HG03460 (cell line): ENCODE measurements at regions not wholly inside any gene's neighbourhood (a gene's known extent, or its start where the extent isn't known, plus 50 kb on each side); places are given as distances from the start of the nearest gene placed in this dataset.

Source experiments
- ATAC-seq: cut with Tn5 transposase; IDR thresholded peaks from one replicate; pipeline ENCODE4 v1.9.1; 2021; ENCODE audit not compliant: unreplicated experiment

DNA sequence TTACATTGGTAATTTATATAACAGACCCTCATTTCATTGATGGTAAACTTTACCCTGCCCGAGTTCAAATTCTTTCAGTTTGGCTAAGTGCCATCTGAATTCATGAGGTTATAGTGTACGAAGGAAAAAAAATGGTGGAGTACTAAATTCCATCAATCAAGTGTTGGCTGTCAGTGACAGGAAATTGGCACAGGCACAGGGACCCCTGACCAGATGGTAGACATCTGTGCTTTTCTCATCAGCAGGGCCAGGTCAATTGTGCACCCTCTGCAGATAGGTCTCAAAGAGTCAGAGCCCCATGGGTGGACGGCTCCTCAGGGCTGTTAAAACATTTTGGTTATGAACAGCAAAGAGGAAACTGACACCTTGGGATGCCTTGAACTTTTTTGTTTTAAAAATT lies 439.2 kb downstream of the SETBP1 start:
- ATAC-seq: no peak

DNA sequence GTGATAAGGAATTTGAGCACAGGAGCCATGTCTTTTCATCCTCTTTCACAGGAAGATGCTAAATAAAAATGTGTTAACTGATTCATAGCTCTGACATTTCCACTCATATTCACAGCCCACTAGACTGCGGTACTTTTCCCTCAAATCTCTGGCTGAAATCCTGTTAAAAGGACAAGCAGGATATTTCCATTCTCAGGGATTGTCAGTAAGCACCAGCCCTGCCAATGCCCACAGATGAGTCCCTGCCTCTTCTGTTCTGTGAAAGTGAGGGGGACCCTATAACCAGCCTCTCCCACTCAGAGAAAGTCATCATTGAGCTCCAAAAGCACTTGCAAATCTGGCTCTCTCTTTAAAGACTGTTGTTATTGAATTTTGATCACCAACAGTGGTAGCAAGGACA lies 440.5 kb downstream of the SETBP1 start:
- no peak for ATAC-seq

DNA sequence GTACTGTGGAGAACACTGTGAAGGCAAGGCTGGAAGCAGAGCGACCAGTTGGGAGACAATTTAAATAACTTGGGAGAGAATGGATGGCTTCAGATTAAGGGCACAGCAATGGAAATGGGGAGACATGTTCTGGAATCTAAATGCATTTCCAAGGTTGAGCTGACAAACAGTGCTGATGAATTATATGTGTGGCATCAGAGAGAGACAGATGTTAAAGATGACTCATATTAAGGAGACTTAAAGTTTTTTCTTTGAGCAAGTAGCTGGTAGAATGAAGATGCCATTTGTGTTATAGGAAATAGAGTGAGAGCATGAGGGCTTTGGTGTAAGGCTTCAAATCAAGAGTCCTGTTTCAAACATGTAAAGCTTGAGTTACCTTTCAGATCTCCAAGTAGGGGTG lies 441.8 kb downstream of the SETBP1 start:
- no peak for ATAC-seq

DNA sequence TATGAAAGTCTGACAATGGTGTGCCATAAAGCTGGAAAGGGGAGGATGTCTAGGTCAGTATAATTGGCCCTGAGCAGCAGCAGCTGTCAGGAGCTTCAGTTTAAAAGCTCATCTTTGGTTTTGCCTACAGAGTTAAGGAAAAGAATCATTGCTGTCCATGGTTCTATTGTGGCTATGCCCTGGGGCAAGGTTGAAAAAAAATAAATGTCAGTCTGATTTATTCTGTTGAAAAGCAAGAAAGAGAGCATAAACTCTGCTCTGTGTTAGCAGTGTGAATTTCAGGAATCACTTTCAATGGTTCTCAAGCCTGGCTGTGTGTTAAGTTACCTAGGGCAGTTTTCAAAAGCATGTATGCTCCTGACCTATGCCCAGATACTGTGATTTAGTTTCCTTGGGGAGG lies 446.7 kb downstream of the SETBP1 start:
- no peak for ATAC-seq

DNA sequence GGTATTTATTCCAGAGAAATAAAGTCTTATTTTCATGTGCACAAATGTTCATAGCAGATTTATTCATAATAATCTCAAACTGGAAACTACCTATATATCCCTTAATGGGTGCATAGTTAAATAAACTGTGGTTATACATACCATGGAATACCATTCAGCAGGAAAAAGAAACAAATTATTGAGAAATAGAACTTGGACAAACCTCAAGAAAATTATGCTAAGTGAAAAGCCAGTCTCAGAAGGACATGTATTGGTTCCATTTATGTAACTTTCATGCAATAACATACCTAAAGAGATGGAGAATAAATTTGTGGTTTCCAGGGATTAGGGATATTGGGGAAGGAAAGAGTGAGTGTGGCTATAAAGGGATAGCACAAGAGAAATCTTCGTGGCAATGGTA lies 452.6 kb downstream of the SETBP1 start:
- ATAC-seq: no peak

DNA sequence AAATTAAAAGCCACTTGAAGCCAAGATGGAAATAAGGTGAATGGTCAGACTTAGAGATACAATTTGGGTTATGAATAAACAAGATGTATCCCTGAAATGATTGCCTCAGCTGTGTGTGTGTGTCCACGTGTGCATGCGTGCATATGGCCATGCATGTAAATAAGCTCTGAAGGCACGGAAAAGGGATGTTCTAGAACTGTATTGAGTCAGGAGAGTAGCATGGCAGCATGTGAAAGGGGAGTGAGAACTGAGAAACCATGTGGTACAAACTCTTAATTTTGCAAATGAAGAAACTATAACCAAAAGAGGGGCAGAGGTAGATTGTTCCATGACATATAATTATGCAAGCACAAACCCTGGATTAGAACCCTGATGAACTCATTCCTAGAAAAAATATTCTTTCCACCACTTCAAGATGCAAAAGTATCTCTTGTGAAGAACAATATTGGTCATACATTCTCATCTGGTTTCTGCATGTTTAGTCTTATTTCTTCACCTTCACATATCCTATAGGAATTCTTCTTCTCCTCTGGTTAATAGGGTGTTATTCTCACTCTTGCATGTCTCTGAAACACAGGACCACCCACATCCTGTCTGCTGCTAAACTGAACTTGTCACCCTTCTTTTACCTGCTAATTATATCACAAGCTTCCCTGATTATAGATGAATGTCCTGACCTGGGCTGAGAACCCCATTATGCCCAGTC lies 455.8 kb downstream of the SETBP1 start:
- ATAC-seq: no peak

DNA sequence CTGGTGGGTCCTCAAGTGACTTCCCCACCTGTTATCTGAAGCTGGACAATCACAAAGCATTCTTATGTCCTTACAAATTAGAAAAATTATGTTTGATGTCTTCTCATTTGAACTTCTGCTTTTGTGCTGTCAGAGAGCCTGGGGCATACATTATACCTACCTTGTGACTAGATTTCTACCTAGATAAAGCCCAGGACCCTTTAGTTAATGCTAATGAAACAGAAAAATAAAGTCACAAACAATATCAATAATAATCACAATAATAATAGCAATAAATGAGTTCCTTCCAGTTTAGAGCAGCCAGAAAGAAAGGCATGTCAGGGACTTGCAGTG lies 456.4 kb downstream of the SETBP1 start:
- no peak for ATAC-seq

DNA sequence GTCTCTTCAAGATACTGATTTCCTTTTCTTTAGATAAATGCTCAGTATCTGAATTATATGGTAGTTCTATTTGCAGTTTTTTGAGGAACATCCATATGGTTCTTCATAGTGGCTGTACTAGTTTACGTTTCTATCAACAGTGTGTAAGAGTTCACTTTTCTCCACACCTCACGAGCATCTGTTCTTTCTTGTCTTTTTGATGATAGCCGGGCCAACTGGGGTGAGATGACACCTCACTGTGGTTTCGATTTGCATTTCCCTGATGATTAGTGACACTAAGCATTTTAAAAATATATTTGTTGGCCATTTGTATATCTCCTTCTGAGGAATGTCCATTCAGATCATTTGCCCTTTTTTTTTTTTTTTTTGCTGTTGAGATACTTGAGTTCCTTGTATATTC lies 458.8 kb downstream of the SETBP1 start:
- no peak for ATAC-seq

DNA sequence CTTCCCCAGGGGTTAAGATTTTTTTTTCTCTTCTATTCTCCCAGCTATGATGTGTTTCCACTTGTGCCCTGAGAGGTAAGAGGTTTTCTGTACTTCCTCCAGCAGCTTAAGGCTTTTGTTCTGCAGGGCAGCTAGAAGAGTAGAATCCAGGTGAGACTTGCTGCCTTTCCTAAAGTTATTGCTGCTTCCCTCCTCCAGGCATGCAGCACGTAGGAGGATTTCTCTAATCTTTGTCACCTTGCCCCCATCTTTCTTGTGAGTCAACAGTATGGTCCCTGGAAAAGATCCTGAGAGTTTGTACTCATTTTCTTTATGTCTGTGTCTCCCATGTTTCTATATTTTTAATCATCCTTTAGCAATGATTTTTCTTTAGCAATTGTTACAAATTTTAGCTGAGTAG lies 462.2 kb downstream of the SETBP1 start:
- ATAC-seq: no peak

DNA sequence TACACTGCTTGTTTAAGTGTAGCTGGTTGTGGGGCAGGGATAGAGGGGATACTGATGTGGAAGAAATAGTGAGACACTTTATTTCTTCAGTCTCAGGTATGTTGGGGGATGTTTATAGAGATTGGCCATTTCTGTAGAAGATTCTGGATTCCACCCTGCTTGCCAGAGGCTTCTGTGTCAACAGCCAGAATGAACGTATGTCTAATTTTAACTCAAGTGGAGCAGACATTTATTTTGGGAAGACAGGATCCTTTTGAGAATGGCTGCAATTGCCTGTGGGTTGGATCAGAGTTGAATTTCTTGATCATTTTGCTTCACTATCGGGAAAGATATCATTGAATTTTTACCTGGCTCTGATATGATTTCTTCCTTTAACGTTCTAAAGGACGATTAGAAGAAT lies 465.6 kb upstream of the SLC14A2 start:
- no peak for ATAC-seq

DNA sequence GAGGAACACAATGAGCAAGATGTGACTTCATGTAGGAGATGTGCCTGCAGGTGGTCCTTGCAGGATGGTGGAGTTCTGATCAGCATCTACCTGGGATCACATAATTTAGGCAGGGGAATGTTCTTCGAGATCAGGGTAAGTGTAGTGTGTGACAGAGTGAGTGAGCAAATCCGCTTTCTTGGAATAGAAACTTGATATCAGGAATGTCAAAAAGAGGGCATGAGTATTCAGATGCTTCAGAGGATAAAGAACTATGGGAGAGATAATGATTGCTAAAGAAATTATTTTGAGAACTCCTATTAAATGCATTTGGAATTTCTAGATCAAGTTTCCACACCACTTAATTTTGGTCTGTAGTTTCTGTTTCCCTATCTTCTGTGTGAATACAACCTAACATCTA lies 463.6 kb upstream of the SLC14A2 start:
- ATAC-seq: no peak

DNA sequence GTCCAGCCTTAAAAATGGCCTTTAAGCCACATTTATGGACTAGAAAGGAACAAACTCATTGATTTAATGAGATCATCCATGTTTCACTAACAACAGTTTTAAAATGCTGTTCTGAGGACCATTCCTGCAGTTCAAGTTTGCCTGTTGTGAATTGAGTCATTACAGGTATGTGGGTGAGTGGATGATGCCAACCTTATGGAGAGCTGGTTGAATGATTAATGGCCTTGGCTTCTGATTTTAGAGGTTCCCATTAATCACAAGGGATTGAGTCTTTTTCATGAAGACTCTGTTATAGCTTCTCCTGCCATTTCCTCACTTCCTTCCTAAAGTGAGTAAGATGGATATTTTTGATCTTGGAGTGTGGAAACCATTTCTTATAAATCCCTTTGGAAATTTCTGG lies 459.8 kb upstream of the SLC14A2 start:
- no peak for ATAC-seq

DNA sequence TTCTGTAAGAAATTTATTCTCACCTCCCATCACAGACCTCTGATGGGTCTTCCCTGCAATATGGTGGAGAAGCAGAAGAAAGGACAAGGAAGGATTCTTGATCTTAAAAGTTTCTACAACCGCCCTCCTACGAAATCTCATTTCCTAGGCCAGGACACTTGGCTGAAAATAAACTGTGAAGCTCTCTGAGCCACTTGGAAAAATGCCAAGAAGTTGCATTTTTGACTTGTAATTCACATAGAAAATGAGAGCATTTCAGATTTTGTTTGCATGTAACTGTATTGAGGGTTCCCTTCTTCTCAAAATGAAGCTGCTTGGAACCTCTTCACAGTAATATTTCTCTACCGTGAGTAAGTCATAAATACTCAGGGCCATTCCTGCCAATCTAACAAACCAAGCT lies 458.3 kb upstream of the SLC14A2 start:
- no peak for ATAC-seq

DNA sequence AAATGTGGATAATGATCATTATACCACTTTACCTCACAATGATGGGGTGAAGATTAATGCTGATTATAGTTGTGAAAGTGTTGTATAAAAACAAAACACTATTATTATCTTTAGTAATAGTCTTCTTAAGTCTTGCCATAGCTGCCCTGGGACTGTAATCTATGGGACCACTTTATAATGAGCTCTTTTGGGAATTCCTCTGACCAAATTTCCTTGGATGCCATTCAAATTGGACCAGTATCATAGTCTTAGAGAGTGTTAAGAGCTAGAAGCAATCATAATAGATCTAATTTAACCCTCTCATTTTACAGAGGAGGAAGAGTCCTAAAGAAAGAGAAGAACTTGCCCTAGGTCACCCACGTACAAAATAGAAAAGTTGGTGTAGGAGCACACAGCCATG lies 457.7 kb upstream of the SLC14A2 start:
- no peak for ATAC-seq

DNA sequence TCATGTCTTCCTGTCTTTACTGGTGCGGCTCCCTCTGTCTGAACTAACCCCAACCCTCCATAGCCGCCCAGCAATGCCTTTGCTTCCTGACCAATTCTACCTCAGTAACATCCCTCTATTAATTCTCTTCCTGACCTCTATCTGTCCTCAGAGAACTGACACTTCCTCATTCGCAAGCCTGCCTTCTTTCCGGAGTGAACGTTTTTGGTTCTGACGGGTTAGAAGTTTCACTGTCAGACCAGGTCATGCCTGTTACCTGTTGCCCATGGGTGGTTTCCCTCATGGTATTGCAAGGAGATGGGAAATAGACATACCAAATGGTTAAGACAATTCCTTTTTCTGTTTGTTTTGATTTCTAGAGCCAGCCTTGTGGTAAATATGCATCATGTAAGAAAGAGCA lies 453.4 kb upstream of the SLC14A2 start:
- no peak for ATAC-seq

DNA sequence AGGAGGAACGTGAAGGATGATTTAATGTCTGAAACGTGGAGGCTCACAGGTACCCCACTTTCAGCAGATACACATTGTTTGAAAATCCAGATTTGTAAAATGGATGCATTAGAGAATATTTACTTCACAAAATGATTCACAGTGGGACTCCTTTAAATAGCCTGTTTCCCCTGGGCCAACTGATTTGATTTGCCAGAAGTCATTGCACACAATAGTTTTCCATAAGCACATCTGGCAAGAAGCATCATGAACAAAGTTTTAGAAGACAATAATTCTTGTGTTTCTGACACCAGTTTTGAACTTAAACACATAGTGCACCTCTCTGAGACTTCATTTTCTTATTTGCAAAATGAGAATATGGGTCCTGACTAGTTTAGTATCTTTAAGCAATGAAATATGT lies 451.4 kb upstream of the SLC14A2 start:
- no peak for ATAC-seq

DNA sequence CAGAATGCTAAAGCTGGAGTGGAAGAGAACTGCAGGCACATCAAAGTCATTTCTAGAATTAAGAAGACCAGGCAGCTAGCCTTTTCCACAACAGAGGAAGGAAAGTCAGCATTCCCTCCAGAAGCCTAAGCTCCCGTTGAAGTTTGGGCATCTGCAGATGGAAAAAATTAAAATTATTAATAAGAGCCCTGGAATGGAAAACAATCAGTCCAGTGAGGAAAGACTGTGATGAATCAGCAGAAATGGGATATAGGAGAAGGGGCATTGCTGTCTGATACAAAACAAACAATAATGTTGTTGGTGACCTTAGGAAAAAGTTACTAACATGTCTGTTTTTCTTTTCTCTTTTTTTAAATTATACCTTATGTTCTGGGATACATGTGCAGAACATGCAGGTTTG lies 450.7 kb upstream of the SLC14A2 start:
- no peak for ATAC-seq

DNA sequence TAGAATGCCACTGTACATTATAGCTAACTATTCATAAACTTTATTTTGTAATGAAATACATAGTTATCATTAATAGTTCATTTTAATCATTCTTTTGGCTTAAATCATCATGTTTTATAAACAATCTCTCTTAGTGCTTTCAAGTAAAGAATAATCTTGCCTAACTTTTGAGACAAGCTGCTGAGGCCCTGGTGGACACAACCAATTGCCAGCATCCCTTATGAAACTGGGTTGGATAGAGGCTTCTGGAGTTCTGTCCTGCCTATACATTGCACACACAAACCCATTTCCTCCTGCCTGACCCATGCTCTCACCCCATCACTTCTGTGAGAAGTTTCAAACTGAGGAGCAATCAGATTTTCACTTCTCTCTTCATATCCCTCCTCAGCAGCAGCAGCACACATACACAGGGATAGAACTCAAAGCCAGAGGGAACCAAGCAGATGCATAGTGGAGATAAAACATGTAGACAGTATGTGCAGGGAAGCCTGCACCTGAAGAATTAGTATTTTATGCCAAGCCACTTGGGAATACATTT lies 450.0 kb upstream of the SLC14A2 start:
- ATAC-seq: no peak

DNA sequence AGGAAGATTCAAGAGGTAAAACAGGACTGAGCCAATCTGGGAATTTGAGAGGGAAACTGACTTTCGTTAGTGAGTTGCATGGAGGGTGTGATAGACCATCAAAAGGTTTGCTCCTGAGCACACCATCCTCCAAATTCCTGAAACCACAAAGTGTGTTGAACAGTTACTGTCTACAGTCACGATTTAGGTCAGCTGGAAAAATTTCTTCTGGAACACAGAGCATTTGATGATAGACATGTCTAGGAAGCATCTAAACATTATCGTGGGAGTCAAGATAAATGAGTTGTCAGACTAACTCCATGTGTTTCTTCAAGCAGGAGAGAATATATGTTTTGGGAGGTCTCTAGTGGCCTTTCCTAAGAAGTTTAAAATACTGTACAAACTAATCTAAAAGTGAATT lies 449.4 kb upstream of the SLC14A2 start:
- ATAC-seq: no peak

DNA sequence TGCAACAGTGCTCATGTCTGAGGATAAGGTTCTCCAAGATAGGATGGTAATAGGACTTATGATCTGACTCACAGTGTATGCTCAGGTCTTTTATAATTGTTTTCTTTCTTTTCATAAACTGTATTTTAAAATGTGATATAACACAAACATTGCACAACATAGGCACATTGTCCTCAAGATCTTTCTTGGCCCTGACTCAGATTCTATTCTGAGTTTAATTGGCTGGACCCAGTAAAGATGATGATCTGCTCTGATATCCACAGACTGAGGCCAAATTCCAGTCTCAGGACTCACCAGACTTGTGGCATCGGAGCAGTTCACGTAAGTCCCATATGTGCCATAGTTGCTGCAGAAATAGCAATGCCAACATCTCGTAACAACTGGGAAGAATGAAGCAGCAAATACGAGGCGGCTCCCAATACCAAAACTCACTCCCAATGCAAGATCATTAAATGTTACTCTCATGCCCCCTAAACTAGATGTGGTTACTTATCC lies 448.9 kb upstream of the SLC14A2 start:
- no peak for ATAC-seq

DNA sequence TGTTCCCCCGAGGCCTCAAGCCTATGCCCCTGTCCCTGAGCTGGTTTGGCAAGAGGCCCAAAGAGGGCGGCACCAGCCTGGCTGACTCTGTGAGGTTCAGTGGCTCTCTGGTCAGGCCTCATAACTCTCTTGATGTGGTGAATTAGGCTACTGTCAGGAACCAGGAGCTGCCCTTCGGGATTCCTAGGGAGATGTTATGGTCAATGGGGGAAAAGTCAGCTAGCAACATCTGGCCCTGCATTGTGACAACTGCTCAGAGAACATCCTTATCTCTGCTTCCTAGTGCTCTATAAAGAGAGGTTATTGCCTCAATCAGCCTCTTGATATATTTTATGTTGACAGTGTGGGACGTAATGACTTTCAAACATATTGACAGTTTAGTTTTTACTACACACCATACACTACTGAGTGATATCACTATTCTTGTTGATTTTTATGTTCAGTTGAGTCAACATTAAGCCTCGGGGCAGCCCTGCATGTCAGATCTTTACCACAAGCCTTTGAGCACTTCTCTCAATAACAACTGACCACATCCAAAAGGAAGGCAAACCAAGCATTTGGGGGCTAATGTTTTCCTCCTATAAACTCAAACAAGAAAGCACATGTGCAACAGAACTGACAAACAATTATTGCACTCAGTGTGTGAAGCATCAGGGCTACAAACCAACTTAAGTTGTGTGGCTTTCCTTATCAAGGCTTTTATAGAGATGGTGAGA lies 448.3 kb upstream of the SLC14A2 start:
- no peak for ATAC-seq

DNA sequence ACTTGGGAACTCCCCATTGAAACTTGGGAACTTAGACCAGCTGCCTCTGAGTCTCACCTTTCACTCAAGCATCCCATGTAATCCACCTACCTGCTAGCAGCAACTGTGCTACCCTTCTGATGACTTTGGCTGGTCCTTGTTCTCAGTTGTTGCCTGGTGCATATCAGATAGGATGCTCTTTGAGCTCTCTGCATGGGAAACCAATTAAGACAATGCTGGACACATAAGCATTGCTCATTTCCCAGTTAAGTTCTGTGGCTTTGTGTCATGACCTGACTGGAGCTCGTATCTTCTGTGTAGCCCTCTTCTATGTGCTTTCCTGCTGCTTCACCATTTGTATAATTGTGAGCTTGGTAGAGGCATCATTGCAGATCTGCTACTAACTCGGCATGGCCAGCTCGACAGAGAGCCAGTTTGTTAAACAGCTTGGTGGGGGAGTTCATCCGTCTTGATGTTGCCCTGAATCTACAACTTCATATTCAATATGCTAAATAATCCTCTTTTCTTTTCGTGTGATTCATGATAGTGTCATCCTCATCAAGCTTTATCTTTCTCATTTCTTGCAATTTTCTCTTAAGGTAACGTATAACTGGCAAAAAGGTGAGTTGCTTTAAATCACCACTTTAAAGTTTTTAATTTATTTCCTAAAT lies 447.5 kb upstream of the SLC14A2 start:
- ATAC-seq: no peak
